Muscle layer of duodenum (tissue), 2 donors: ENCODE measurements at regions not wholly inside any gene's neighbourhood (a gene's known extent, or its start where the extent isn't known, plus 50 kb on each side); places are given as distances from the start of the nearest gene placed in this dataset.

Experiments
- H3K27ac ChIP-seq: one replicate; pipeline ENCODE4 v1.7.0; 2013; ENCODE audit warnings: mild to moderate bottlenecking, low read length
- H3K27me3 ChIP-seq: one replicate; pipeline ENCODE4 v1.7.0; 2013; ENCODE audit warnings: low read depth, mild to moderate bottlenecking, control low read depth, low read length
- H3K36me3 ChIP-seq, 2 donors: one replicate each; pipeline ENCODE4 v1.7.0; 2013; ENCODE audit warnings: low read length in 2 of 2, control low read depth in 1 of 2, mild to moderate bottlenecking in 1 of 2; ENCODE audit not compliant: insufficient read depth in 2 of 2, control insufficient read depth in 1 of 2
- H3K4me1 ChIP-seq, 2 donors: one replicate each; pipeline ENCODE4 v1.7.0; 2013; ENCODE audit warnings: low read length in 2 of 2, mild to moderate bottlenecking in 2 of 2, control low read depth in 1 of 2, moderate library complexity in 1 of 2; ENCODE audit not compliant: insufficient read depth in 2 of 2, control insufficient read depth in 1 of 2
- H3K4me3 ChIP-seq, 2 donors: one replicate each; pipeline ENCODE4 v1.7.0; 2013; ENCODE audit warnings: low read length in 2 of 2, low read depth in 1 of 2, mild to moderate bottlenecking in 1 of 2
- H3K9me3 ChIP-seq, 2 donors: one replicate each; pipeline ENCODE4 v1.7.0; 2013; ENCODE audit warnings: low read length in 2 of 2, control low read depth in 1 of 2, mild to moderate bottlenecking in 1 of 2; ENCODE audit not compliant: control insufficient read depth in 1 of 2
- donor health status: healthy.

DNA sequence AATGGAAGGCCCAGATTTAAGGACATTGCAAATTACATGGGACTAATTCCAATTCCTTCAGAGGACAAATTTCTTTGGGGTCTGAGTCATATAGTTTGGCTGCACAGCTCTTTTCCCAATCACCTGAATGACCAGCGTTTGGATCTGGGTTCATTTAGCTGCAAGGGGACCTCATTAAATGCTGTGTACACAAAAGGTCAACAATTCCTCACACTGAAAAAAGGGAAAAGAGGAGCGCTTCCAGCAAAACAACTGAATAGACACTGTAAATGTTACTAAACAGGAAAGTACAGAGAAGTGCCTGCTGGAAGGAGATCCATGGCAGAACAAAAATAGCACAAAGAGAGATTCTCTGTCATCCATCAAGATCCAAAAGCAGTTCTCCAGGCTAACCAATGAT lies 356.0 kb upstream of the LMCD1 start:
- no peaks in the 10 kb centered on the region for H3K4me1 ChIP-seq
- H3K36me3 ChIP-seq: no peaks in the 10 kb centered on the region
- no peaks in the 10 kb centered on the region for H3K27me3 ChIP-seq
- H3K27ac ChIP-seq: no peak overlapping the region
- H3K4me3 ChIP-seq: no peak overlapping the region
- H3K9me3 ChIP-seq: no peaks in the 10 kb centered on the region

- Histone ChIP-seq H3K9me3 (no peaks in the 10 kb centered on the region), H3K36me3 (no peaks in the 10 kb centered on the region), H3K4me3 (no peak overlapping the region), H3K27ac (no peak overlapping the region), H3K27me3 (no peaks in the 10 kb centered on the region), H3K4me1 (no peaks in the 10 kb centered on the region)
Measured at GRCh38 chr3:8147711-8148110, 353.9 kb upstream of the LMCD1 start.

GRCh38 chr3:8152821-8153418 lies 348.7 kb upstream of the LMCD1 start:
- H3K27me3 ChIP-seq: no peaks in the 10 kb centered on the region
- no peaks in the 10 kb centered on the region for H3K4me1 ChIP-seq
- H3K27ac ChIP-seq: no peak overlapping the region
- H3K36me3 ChIP-seq: no peaks in the 10 kb centered on the region
- no peak overlapping the region for H3K4me3 ChIP-seq
- no peaks in the 10 kb centered on the region for H3K9me3 ChIP-seq

DNA sequence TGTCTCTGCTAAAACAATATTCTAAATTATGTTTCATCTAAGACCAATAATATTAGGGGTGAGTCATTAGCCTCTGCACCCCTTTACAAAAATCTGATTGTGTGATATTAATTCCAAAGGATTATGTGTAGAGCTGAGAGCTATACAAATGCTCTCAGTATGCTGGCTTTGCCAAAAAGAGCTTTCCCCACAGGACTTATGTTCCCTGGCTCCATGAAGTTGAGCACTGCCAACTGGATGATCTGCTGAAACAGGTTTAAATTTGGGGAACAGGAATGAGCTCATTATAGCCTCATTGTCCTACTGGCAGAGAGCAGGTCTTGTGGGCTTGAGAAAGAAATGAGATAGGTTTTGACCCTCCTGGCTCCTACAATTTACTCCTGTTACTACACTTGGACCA lies 347.8 kb upstream of the LMCD1 start:
- Histone ChIP-seq H3K4me1 (no peaks in the 10 kb centered on the region), H3K27me3 (no peaks in the 10 kb centered on the region), H3K9me3 (no peaks in the 10 kb centered on the region), H3K27ac (no peak overlapping the region), H3K36me3 (no peaks in the 10 kb centered on the region), H3K4me3 (no peak overlapping the region)

- no peak overlapping the region for H3K4me3 ChIP-seq
- H3K4me1 ChIP-seq: no peaks in the 10 kb centered on the region
- no peak overlapping the region for H3K27ac ChIP-seq
- no peaks in the 10 kb centered on the region for H3K36me3 ChIP-seq
- H3K27me3 ChIP-seq: no peaks in the 10 kb centered on the region
- no peaks in the 10 kb centered on the region for H3K9me3 ChIP-seq
Measured at GRCh38 chr3:8154617-8155016, 347.0 kb upstream of the LMCD1 start.

- no peaks in the 10 kb centered on the region for H3K4me1 ChIP-seq
- H3K27me3 ChIP-seq: no peaks in the 10 kb centered on the region
- H3K4me3 ChIP-seq: no peak overlapping the region
- no peaks in the 10 kb centered on the region for H3K9me3 ChIP-seq
- H3K27ac ChIP-seq: no peak overlapping the region
- H3K36me3 ChIP-seq: no peaks in the 10 kb centered on the region
Measured at GRCh38 chr3:8156138-8156537, 345.5 kb upstream of the LMCD1 start.

GRCh38 chr3:8156831-8157230 lies 344.8 kb upstream of the LMCD1 start:
- Histone ChIP-seq H3K4me3 (no peak overlapping the region), H3K4me1 (no peaks in the 10 kb centered on the region), H3K36me3 (no peaks in the 10 kb centered on the region), H3K27me3 (no peaks in the 10 kb centered on the region), H3K27ac (no peak overlapping the region), H3K9me3 (no peaks in the 10 kb centered on the region)

GRCh38 chr3:8157640-8158039 lies 344.0 kb upstream of the LMCD1 start:
- H3K27ac ChIP-seq: no peak overlapping the region
- H3K4me3 ChIP-seq: no peak overlapping the region
- no peaks in the 10 kb centered on the region for H3K4me1 ChIP-seq
- no peaks in the 10 kb centered on the region for H3K9me3 ChIP-seq
- no peaks in the 10 kb centered on the region for H3K27me3 ChIP-seq
- no peaks in the 10 kb centered on the region for H3K36me3 ChIP-seq

DNA sequence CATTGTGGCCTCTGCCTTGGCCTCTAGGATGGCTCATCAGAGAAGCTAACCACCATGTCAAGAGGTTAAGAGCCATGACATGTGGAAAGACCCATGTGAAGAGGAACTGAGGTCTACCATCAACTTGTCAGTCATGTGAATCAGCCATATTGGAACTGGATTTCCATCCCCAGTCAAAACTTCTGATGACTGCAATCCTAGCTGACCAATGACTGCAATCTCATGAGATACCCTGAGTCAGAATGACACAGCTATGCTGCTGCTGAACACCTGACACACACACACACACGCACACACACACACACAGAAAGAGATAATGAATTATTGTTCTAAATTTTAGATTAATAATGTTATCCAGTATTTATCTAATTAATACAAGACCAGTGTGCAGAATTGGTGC lies 337.5 kb upstream of the LMCD1 start:
- H3K4me1 ChIP-seq: no peaks in the 10 kb centered on the region
- H3K36me3 ChIP-seq: no peaks in the 10 kb centered on the region
- peaks cover 0 to 8% of the 10 kb centered on the region in 2 donors for H3K9me3 ChIP-seq
- H3K27me3 ChIP-seq: no peaks in the 10 kb centered on the region
- H3K27ac ChIP-seq: no peak overlapping the region
- H3K4me3 ChIP-seq: no peak overlapping the region

DNA sequence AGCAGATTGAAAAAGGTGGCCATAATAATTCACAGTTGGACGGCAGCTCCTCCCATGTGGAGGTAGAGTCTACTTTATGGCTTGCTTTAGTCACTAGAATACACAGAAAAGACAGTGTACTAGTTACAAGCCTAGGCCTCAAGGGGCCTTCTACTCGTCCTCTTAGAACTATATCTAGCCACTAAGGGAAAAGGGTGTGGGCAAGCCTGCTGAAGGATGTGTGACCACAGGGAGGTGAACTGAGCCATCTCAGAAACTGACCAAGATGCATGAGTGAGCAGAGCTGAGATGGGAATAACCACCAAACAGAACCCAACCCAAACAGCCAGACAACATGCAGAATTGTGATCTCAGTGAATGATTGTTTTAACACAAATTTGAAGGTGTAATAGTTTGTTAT lies 335.6 kb upstream of the LMCD1 start:
- no peak overlapping the region for H3K27ac ChIP-seq
- no peak overlapping the region for H3K4me3 ChIP-seq
- H3K36me3 ChIP-seq: no peaks in the 10 kb centered on the region
- H3K9me3 ChIP-seq: peaks cover 0 to 10% of the 10 kb centered on the region in 2 donors
- no peaks in the 10 kb centered on the region for H3K4me1 ChIP-seq
- no peaks in the 10 kb centered on the region for H3K27me3 ChIP-seq

DNA sequence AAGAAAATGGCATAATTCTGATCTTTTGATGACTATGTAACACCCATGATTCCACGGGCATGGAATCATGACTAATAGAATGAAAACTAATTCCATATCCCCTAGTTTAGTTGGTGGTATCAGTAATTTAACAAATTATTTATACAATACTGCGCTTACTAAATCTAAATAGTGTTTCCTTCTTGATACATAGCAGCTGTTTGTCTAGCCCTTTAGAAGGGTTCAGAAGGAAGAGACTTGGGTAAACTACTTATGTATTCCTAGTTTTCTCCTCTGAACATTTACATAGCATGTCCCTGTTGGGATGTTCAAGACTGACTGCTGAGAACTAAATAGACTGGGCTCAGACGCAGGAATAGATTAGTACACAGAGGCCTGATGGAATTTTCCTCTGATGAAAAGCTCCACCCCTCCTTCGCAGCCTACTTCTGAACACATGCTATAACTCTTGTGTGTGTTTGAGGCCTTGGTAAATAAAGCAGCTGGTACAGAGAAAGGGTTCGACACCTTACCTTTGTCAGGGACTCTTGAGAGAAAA lies 330.6 kb upstream of the LMCD1 start:
- no peaks in the 10 kb centered on the region for H3K4me1 ChIP-seq
- peaks cover 0 to 6% of the 10 kb centered on the region in 2 donors for H3K9me3 ChIP-seq
- no peaks in the 10 kb centered on the region for H3K36me3 ChIP-seq
- no peak overlapping the region for H3K4me3 ChIP-seq
- H3K27me3 ChIP-seq: no peaks in the 10 kb centered on the region
- no peak overlapping the region for H3K27ac ChIP-seq

DNA sequence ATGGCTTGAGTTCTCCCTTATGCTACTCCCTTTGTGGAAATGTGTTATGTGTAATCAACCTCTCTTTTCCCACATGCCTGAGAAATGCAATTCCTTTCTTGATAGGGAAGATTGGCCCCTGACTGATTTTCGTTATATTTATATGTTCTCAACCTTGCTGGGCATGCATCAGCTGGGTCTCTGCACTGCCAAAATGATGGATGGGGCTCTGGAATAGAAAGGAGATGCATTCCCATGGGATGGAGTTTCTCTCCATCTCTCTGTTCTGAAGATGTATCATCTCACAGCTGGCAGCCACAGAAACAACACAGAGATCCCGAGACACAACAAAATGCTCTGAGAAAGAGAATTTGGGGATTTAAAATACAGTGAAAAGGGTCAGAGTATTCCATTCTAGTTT lies 327.7 kb upstream of the LMCD1 start:
- H3K36me3 ChIP-seq: no peaks in the 10 kb centered on the region
- no peaks in the 10 kb centered on the region for H3K4me1 ChIP-seq
- peaks cover 0 to 2% of the 10 kb centered on the region in 2 donors for H3K9me3 ChIP-seq
- no peaks in the 10 kb centered on the region for H3K27me3 ChIP-seq
- no peak overlapping the region for H3K27ac ChIP-seq
- no peak overlapping the region for H3K4me3 ChIP-seq
